IgD-negative memory B cell (primary cell): ENCODE measurements at regions not wholly inside any gene's neighbourhood (a gene's known extent, or its start where the extent isn't known, plus 50 kb on each side); places are given as distances from the start of the nearest gene placed in this dataset.

Experiments used
- H3K27ac Mint-ChIP-seq, 3 donors: one replicate each; pipeline ENCODE4 v1.8.0; 2020 to 2022; ENCODE audit warnings: mild to moderate bottlenecking in 3 of 3, mixed read lengths in 3 of 3, moderate library complexity in 1 of 3
- H3K27me3 Mint-ChIP-seq: one replicate; pipeline ENCODE4 v1.8.0; 2021; ENCODE audit warnings: mixed read lengths
- H3K36me3 Mint-ChIP-seq: one replicate; pipeline ENCODE4 v1.8.0; 2020; ENCODE audit warnings: mild to moderate bottlenecking, mixed read lengths
- H3K4me1 Mint-ChIP-seq, 3 donors: one replicate each; pipeline ENCODE4 v1.8.0; 2020 to 2022; ENCODE audit warnings: mixed read lengths in 3 of 3, mild to moderate bottlenecking in 1 of 3
- H3K4me3 Mint-ChIP-seq, 4 donors: one replicate each; pipeline ENCODE4 v1.8.0; 2020 to 2022; ENCODE audit warnings: mild to moderate bottlenecking in 4 of 4, mixed read lengths in 4 of 4, moderate library complexity in 3 of 4
- H3K9me3 Mint-ChIP-seq, 3 donors: one replicate each; pipeline ENCODE4 v1.8.0; 2020 to 2021; ENCODE audit warnings: mixed read lengths in 3 of 3, mild to moderate bottlenecking in 1 of 3

DNA sequence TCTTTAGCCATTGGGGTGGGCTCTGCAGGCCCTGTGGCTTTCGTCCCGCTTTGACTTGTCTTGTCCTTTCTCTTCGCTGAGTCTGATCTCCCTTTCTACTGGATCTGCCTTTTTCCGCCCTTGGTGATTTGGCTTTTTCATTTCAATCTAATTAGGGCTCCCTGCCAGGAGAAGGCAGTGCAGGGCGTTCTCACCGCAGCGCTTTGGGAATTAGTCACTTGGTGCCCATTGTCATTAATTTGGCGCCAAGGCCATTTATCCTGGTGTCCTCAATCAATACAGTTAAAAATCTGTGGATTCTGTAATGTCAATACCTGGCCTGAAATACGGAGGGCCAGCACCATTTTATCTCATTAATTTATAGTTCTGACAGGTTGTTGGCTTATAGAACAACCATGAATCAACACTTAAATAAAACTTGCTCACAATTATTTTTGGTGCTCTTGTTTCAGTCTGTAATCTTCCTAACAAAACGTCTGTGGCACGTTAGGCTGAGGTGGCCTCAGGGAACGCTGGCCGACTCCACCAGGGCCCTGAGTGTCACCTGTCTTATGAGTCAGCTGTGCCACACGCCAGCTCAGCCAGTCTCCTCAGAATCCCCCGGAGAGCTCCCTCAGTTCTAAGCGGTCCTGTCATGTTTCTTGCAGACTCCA lies 115.7 kb downstream of the BEGAIN start:
- no peaks in the 10 kb centered on the region for H3K27me3 Mint-ChIP-seq
- no peak overlapping the region for H3K27ac Mint-ChIP-seq
- peaks cover 7% of the 10 kb centered on the region for H3K36me3 Mint-ChIP-seq
- no peaks in the 10 kb centered on the region for H3K9me3 Mint-ChIP-seq
- no peak overlapping the region for H3K4me3 Mint-ChIP-seq
- no peaks in the 10 kb centered on the region for H3K4me1 Mint-ChIP-seq

- H3K36me3 Mint-ChIP-seq = peaks cover 7% of the 10 kb centered on the region
- H3K9me3 Mint-ChIP-seq = no peaks in the 10 kb centered on the region
- no peaks in the 10 kb centered on the region for H3K27me3 Mint-ChIP-seq
- no peak overlapping the region for H3K4me3 Mint-ChIP-seq
- H3K27ac Mint-ChIP-seq = no peak overlapping the region
- H3K4me1 Mint-ChIP-seq = no peaks in the 10 kb centered on the region
Observed at GRCh38 chr14:100472094-100472455, 115.1 kb downstream of the BEGAIN start.

GRCh38 chr14:100472491-100472890 lies 114.7 kb downstream of the BEGAIN start:
- Mint-ChIP-seq H3K36me3 (peaks cover 7% of the 10 kb centered on the region), H3K4me3 (no peak overlapping the region), H3K4me1 (no peaks in the 10 kb centered on the region), H3K27me3 (no peaks in the 10 kb centered on the region), H3K9me3 (no peaks in the 10 kb centered on the region), H3K27ac (no peak overlapping the region)

DNA sequence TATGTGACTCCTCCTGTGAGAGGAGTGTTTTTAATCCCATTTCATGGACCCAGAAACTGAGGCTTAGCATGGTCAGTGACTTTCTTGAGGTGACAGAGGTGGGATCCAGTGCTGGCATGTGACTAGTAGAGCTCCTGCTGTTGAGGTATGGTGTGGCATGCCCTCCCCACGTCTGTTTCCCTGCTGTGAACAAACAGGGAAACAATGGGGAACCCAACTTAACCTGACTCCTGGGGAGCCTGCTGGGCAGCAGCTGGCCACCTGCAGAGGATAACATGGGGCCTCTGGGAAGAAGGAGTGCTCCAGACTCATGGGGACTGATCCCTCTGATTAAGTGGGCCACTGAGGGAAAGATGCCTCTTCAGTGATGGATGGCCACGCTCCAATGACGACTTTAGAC lies 114.0 kb downstream of the BEGAIN start:
- H3K9me3 Mint-ChIP-seq = no peaks in the 10 kb centered on the region
- H3K27ac Mint-ChIP-seq = no peak overlapping the region
- peaks cover 7% of the 10 kb centered on the region for H3K36me3 Mint-ChIP-seq
- no peaks in the 10 kb centered on the region for H3K4me1 Mint-ChIP-seq
- no peak overlapping the region for H3K4me3 Mint-ChIP-seq
- no peaks in the 10 kb centered on the region for H3K27me3 Mint-ChIP-seq

DNA sequence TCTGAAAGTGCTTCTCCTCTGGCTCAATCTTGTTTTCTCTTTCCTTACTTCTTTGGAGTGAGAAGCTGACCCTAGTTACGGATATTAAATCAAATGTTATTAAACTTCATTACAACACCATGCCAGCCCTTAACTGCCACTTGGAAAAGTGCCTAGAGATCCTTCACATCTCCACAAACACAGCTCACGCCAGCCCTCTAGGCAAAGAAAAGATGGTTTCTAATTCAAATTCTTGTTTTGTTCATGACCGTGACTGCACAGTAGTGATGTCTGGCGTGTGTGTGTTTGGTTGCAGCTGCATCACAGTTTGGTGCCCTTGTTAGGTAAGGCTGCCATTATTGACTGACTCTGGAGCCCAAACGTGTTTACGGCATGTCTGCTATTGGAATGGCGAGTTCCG lies 113.0 kb downstream of the BEGAIN start:
- Mint-ChIP-seq H3K27ac (no peak overlapping the region), H3K36me3 (peaks cover 7% of the 10 kb centered on the region), H3K4me3 (no peak overlapping the region), H3K27me3 (no peaks in the 10 kb centered on the region), H3K9me3 (no peaks in the 10 kb centered on the region), H3K4me1 (no peaks in the 10 kb centered on the region)

GRCh38 chr14:100475268-100475667 lies 111.9 kb downstream of the BEGAIN start:
- H3K4me1 Mint-ChIP-seq = no peaks in the 10 kb centered on the region
- no peak overlapping the region for H3K4me3 Mint-ChIP-seq
- no peaks in the 10 kb centered on the region for H3K9me3 Mint-ChIP-seq
- peaks cover 5% of the 10 kb centered on the region for H3K36me3 Mint-ChIP-seq
- H3K27me3 Mint-ChIP-seq = no peaks in the 10 kb centered on the region
- H3K27ac Mint-ChIP-seq = no peak overlapping the region

DNA sequence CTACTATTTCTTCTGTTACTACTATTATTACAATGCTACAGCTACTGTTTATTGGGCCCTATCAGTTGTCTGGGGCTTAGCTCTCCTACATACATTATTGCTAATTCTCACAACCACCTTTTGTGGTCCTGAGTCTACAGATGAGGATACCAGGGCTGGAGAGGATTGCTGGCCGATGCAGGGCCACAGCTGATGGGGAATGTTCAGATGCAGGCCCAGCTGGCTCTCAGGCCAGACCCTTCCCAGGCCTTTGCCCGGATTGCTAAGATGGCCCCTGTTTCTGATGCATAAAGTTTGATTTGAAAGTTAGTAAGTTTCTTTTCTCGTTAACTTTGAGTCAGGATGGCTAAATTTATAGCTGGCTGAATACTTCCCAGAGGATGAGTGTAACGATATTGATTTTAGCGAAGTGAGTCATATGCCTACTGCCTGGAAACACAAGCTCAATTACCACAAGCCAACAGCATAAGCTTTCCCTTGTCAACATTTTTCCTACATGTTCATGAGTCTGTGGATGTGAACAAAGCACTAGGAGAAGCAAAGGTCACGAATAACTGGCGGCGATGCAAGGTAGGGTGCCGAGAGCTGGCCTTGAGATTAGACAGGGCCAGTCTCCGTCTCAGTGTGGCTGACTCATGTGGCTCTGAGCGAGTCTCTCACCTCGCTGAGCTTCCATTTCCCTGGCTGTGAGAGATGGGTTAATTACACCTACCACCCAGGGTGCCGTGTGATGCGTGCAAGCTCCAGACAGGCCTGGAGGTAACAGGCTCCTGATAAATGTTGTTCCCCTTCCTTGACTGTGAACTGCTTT lies 111.0 kb downstream of the BEGAIN start:
- H3K4me1 Mint-ChIP-seq = no peaks in the 10 kb centered on the region
- no peak overlapping the region for H3K4me3 Mint-ChIP-seq
- no peaks in the 10 kb centered on the region for H3K9me3 Mint-ChIP-seq
- H3K36me3 Mint-ChIP-seq = peaks cover 5% of the 10 kb centered on the region
- no peaks in the 10 kb centered on the region for H3K27me3 Mint-ChIP-seq
- no peak overlapping the region for H3K27ac Mint-ChIP-seq

GRCh38 chr14:100484531-100485267 lies 102.5 kb downstream of the BEGAIN start:
- H3K9me3 Mint-ChIP-seq = peaks cover 0 to 2% (median 0%) of the 10 kb centered on the region in 3 donors
- H3K36me3 Mint-ChIP-seq = peaks cover 33% of the 10 kb centered on the region
- no peak overlapping the region for H3K4me3 Mint-ChIP-seq
- H3K27ac Mint-ChIP-seq = no peak overlapping the region
- H3K27me3 Mint-ChIP-seq = no peaks in the 10 kb centered on the region
- H3K4me1 Mint-ChIP-seq = peaks cover 3 to 5% (median 5%) of the 10 kb centered on the region in 3 donors

- Mint-ChIP-seq H3K27ac (peak overlapping the region in 1 of 3 donors; percentile 84), H3K36me3 (peaks cover 33% of the 10 kb centered on the region)
Observed at GRCh38 chr14:100486025-100486828, 101.0 kb downstream of the BEGAIN start.

More at GRCh38 chr14:100486025-100486828, 101.0 kb downstream of the BEGAIN start:
- Mint-ChIP-seq H3K27me3 (no peaks in the 10 kb centered on the region), H3K4me1 (peaks cover 3 to 5% (median 5%) of the 10 kb centered on the region in 3 donors), H3K4me3 (no peak overlapping the region), H3K9me3 (peaks cover 0 to 2% (median 0%) of the 10 kb centered on the region in 3 donors)
